ENCODE measurements at regions not wholly inside any gene's neighbourhood (a gene's known extent, or its start where the extent isn't known, plus 50 kb on each side); places are given as distances from the start of the nearest gene placed in this dataset.

DNA sequence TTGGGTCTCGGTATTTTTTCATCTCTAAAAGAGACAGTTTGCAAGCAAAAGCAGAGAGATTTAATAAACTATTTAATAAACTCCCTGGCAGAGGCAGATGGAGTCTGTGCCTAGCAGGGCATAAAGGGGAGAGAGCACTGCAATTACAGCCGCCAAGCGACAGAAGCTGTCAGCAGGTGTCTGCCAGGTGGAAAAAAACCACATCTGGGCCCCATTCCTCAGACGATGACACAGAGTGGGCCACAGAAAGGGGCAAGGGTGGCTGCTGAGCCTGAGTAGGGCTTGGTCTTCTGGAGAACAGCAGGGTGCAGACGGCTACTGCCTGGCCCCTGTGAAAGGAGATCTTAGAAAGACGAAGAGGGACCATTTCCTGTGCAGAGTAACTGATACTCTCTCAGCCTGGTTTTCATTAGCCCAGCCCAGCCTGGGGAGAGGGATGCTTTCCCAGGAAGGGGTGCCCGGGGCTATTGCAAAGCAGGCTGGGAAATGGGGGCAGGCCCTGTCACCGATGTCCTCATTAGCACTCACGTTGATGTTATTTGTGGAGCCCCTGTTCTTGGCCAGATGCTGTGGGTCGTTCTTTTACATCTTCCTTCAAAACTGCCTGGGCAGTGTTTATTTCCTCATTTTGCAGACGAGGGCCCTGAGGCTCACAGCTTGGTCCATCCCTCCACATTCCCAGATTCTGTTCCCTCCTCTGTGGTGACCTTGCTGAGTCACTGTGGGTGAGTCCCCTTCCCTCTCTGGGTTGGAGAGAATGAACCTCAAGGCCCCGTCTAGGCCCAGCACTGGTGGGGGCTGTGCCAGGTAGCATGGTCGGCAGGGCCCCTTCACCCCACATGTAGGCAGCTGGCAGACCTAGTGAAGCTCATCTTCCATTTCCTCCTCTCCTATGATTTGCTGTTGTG lies 472.7 kb downstream of the PTPRU start:
- H3K4me3 ChIP-seq (ENCODE audit: control insufficient read depth, low read depth, low read length) = no peak overlapping the region
- no peak for DNase-seq (ENCODE audit: low read depth)
- no peak for TF ChIP-seq CTCF (IDR thresholded peaks at IDR 0.05; ENCODE audit: control insufficient read depth, insufficient read depth, low read depth, low read length, missing control alignments)

DNA sequence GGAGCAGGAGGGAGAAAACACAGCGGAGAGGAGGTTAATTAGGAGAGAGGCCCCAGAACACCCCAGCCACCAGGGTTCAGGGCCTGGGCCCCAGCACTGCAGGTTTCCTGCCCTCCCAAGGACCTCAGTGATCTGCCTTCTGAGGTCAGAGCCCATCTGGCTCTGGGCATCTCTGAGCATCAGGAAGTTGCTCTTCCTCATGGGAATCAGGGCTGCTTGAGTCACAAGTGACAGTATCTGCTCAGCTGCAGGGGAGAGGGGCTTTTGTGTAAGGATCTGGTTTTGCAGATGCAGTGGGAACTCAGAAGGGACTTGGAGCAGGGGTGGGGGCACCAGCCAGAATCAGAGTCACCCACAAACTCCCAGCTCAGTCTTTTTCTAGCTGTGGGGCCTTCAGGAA lies 472.1 kb downstream of the PTPRU start:
- TF ChIP-seq CTCF (IDR thresholded peaks at IDR 0.05; ENCODE audit: control insufficient read depth, insufficient read depth, low read depth, low read length, missing control alignments) = no peak
- no peak for DNase-seq (ENCODE audit: low read depth)

DNA sequence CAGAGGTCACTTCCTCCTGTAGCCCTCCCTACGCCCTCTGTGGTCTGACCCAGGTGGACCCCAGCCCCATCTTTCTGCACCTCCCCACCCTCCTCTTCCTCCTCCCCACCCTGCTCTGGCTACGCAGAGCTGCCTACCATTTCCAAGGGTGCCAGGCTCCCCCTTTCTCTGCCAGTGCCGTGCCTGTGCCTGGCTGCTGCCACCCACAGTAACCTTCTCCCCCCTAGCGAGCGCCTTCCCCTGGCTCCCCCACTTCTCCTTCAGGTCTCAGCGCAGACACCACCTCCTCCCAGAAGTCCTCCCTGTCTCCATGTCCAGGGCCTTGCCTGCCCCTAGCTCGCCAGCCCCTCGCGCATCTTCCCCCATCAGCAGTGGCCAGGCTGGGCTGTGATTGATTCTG lies 471.5 kb downstream of the PTPRU start:
- no peak for DNase-seq (ENCODE audit: low read depth)
- TF ChIP-seq CTCF (IDR thresholded peaks at IDR 0.05; ENCODE audit: control insufficient read depth, insufficient read depth, low read depth, low read length, missing control alignments) = no peak
- no peak overlapping the region for H3K4me3 ChIP-seq (ENCODE audit: control insufficient read depth, low read depth, low read length)

More for the DNA sequence above, 472.1 kb downstream of the PTPRU start:
- no peak overlapping the region for H3K4me3 ChIP-seq (ENCODE audit: control insufficient read depth, low read depth, low read length)

GRCh38 chr1:29706936-29707335 lies 470.6 kb downstream of the PTPRU start:
- no peak overlapping the region for H3K4me3 ChIP-seq (ENCODE audit: control insufficient read depth, low read depth, low read length)
- TF ChIP-seq CTCF (IDR thresholded peaks at IDR 0.05; ENCODE audit: control insufficient read depth, insufficient read depth, low read depth, low read length, missing control alignments) = peak; percentile 63
- no peak for DNase-seq (ENCODE audit: low read depth)

GRCh38 chr1:29704430-29704829 lies 468.1 kb downstream of the PTPRU start:
- TF ChIP-seq CTCF (IDR thresholded peaks at IDR 0.05; ENCODE audit: control insufficient read depth, insufficient read depth, low read depth, low read length, missing control alignments) = no peak
- H3K4me3 ChIP-seq (ENCODE audit: control insufficient read depth, low read depth, low read length) = no peak overlapping the region
- no peak for DNase-seq (ENCODE audit: low read depth)

DNA sequence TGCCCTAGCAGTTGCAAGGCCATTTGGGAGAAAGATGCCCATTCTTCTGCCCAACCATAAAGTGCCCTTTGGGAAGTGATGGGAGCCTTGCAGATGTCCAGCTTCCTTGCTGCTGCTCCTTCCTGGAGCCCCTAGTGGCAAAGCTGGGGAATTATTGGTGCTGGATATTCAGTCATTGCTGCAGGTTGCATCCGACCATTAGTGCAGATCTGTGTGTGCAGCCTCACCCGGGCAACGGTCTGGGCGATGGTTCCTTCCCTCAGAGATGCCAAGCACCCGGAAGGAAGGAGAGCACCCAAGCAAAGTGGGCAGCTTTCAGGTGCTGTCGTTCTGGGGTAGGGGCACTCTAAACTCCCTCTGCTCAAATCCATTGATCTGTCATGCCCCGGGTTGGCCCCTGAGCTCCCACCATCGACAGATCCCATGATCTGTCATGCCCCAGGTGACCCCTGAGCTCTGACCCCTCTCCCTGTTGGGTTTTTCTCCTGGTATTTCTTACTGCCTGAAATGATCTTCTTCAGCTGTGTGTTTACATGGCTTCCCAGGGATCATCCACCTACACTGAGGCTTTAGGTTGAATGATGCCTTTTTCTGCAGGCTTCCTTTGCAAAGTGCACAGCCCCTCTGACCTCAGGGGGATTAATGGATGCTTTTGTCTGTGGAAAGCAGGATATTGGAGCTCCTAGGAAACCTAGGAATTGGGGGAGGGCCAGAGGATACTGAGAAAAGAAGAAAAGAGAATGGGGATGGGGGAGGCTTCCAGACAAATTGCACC lies 467.5 kb downstream of the PTPRU start:
- peak; percentile 91 for TF ChIP-seq CTCF (IDR thresholded peaks at IDR 0.05; ENCODE audit: control insufficient read depth, insufficient read depth, low read depth, low read length, missing control alignments)
- DNase-seq (ENCODE audit: low read depth) = no peak
- no peak overlapping the region for H3K4me3 ChIP-seq (ENCODE audit: control insufficient read depth, low read depth, low read length)

Data from AG09309 (cell line).